Breast epithelium (tissue), 4 donors: ENCODE measurements at regions not wholly inside any gene's neighbourhood (a gene's known extent, or its start where the extent isn't known, plus 50 kb on each side); places are given as distances from the start of the nearest gene placed in this dataset.

Experiments
- DNase-seq, 2 donors: peaks; one replicate each; pipeline ENCODE4 v3.0.0-alpha.2; 2019; ENCODE audit warnings: low spot score in 2 of 2
- H3K27ac ChIP-seq, 2 donors: fragments of 200-600 bp; sonication (generic) in 1 of 2; one replicate each; pipeline ENCODE4 v1.5.1; 2016 to 2019; ENCODE audit warnings: mild to moderate bottlenecking in 1 of 2
- H3K27me3 ChIP-seq, 2 donors: fragments of 200-600 bp; sonication (generic) in 1 of 2; one replicate each; pipeline versions ENCODE4 v1.5.1 to v1.6.0; 2017 to 2019; ENCODE audit warnings: control low read depth in 1 of 2, mild to moderate bottlenecking in 1 of 2
- H3K36me3 ChIP-seq: fragments of 200-600 bp; one replicate; pipeline ENCODE4 v1.5.1; 2019
- H3K4me1 ChIP-seq, 2 donors: fragments of 200-600 bp; sonication (generic); one replicate each; pipeline ENCODE4 v1.5.1; 2016 to 2019; ENCODE audit warnings: control low read depth in 1 of 2
- H3K4me3 ChIP-seq, 3 donors: fragments of 200-600 bp; sonication (generic); 1 replicate in 2 of 3; 2 replicates in 1 of 3; pipeline ENCODE4 v1.5.1; 2016 to 2019; ENCODE audit warnings: mild to moderate bottlenecking in 3 of 3, moderate library complexity in 2 of 3
- H3K9me3 ChIP-seq, 2 donors: fragments of 200-600 bp; sonication (generic) in 1 of 2; one replicate each; pipeline ENCODE4 v1.5.1; 2016 to 2019; ENCODE audit warnings: control low read depth in 1 of 2
- POLR2A ChIP-seq: fragments of 450-650 bp; IDR thresholded peaks from one replicate; pipeline ENCODE4 v1.6.1; 2016; ENCODE audit warnings: antibody characterized with exemption, mild to moderate bottlenecking, moderate library complexity
- POLR2AphosphoS5 ChIP-seq, 3 donors: sonication (generic); formaldehyde crosslinking; IDR thresholded peaks; one replicate each; pipeline ENCODE4 v1.6.1; 2017; ENCODE audit warnings: antibody characterized with exemption in 3 of 3
- intact Hi-C: fragments of 100-400 bp; cut with DNase I; formaldehyde crosslinking; loops from one replicate; pipeline ENCODE4 v1.15.1; 2023; ENCODE audit warnings: low total_unique reads
- TF ChIP-seq, protein P1 (sequence below), 3 donors: fragments of 450-650 bp; IDR thresholded peaks; one replicate each; pipeline ENCODE4 v1.5.1; 2016 to 2017; ENCODE audit warnings: antibody characterized with exemption in 3 of 3, mild to moderate bottlenecking in 3 of 3, moderate library complexity in 3 of 3

DNA sequence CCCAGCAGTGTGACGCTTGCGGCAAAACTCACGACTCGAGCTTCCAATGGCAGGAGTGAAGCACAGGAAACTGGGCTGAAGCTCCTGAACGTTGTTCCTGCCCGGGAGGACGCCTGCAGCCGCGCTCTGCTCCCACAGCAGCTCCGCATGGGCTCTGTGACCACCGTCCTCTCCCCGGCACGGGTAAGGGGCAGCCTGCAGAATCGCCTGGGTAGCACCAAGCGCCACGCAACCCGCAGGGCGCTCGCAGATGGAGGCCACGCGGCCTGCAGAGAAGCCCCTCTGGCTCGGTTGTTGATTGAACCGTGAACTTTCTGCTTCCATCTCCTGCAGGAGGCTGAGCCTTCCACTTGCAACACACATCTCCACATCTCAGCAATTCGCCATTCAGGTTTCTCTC is 63.3 kb upstream of the ZNF236 start:
- TF ChIP-seq, protein P1, sequence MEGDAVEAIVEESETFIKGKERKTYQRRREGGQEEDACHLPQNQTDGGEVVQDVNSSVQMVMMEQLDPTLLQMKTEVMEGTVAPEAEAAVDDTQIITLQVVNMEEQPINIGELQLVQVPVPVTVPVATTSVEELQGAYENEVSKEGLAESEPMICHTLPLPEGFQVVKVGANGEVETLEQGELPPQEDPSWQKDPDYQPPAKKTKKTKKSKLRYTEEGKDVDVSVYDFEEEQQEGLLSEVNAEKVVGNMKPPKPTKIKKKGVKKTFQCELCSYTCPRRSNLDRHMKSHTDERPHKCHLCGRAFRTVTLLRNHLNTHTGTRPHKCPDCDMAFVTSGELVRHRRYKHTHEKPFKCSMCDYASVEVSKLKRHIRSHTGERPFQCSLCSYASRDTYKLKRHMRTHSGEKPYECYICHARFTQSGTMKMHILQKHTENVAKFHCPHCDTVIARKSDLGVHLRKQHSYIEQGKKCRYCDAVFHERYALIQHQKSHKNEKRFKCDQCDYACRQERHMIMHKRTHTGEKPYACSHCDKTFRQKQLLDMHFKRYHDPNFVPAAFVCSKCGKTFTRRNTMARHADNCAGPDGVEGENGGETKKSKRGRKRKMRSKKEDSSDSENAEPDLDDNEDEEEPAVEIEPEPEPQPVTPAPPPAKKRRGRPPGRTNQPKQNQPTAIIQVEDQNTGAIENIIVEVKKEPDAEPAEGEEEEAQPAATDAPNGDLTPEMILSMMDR (IDR thresholded peaks at IDR 0.05), result no peak
- TF ChIP-seq POLR2AphosphoS5 (IDR thresholded peaks at IDR 0.05), result no peak
- TF ChIP-seq POLR2A, result no peak
- intact Hi-C loops, result no loop called here
- Histone ChIP-seq H3K4me1 (no peaks in the 10 kb centered on the region), H3K9me3 (no peaks in the 10 kb centered on the region), H3K4me3 (no peak overlapping the region), H3K27me3 (no peaks in the 10 kb centered on the region), H3K27ac (no peak overlapping the region), H3K36me3 (no peaks in the 10 kb centered on the region)
- DNase-seq, result no peak

DNA sequence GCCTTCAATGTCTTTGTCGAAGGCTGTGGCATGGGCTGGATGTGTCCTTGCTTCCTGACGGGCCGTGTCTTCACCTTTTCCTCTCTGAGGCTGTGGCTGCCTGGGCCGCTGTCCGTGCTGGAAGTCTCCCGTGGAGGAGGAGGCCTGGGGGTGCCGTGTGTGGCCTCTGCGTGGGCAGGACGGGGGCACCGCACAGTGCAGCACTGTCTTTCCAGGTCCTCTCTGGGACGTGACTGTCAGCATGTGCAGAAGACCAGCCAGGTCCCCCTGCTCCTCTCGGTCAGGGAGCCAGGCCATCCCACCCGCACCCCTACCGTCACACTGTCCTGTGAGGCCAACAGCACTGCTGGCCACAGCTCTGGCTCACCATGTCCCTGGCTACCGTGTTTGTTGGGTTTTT is 64.4 kb upstream of the ZNF236 start:
- no peaks in the 10 kb centered on the region for H3K36me3 ChIP-seq
- H3K4me3 ChIP-seq, result no peak overlapping the region
- no peak overlapping the region for H3K27ac ChIP-seq

DNA sequence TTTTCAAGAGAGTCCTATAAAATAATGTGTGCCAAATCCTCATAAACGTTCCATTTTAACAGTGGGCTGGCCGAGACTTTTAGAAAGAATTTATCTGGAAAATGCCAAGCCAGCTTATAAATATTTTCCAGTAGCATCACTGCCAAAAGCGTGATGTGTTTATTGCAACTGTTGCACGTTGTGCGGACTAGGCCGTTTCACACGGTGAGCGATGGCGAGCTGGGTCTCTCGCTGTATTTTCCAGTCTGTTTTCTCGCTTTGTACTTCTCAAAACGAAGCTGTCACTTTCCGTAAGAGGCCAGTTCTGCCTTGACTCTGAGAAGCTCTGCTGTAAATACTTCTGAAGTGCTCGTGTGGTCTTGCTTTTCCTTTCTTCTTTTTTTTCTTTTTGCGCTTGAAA is 65.0 kb upstream of the ZNF236 start:
- Histone ChIP-seq H3K4me1 (no peaks in the 10 kb centered on the region), H3K27ac (no peak overlapping the region), H3K9me3 (no peaks in the 10 kb centered on the region), H3K36me3 (no peaks in the 10 kb centered on the region), H3K4me3 (no peak overlapping the region), H3K27me3 (no peaks in the 10 kb centered on the region)
- no peak for TF ChIP-seq POLR2AphosphoS5 (IDR thresholded peaks at IDR 0.05)
- TF ChIP-seq, protein P1 (IDR thresholded peaks at IDR 0.05), result no peak
- no peak for TF ChIP-seq POLR2A
- intact Hi-C loops, result no loop called here
- DNase-seq, result no peak

More for the DNA sequence above, 64.4 kb upstream of the ZNF236 start:
- DNase-seq, result no peak
- Histone ChIP-seq H3K9me3 (no peaks in the 10 kb centered on the region), H3K27me3 (no peaks in the 10 kb centered on the region), H3K4me1 (no peaks in the 10 kb centered on the region)
- no peak for TF ChIP-seq POLR2AphosphoS5 (IDR thresholded peaks at IDR 0.05)
- TF ChIP-seq, protein P1 (IDR thresholded peaks at IDR 0.05), result no peak
- TF ChIP-seq POLR2A, result no peak
- intact Hi-C loops, result no loop called here

DNA sequence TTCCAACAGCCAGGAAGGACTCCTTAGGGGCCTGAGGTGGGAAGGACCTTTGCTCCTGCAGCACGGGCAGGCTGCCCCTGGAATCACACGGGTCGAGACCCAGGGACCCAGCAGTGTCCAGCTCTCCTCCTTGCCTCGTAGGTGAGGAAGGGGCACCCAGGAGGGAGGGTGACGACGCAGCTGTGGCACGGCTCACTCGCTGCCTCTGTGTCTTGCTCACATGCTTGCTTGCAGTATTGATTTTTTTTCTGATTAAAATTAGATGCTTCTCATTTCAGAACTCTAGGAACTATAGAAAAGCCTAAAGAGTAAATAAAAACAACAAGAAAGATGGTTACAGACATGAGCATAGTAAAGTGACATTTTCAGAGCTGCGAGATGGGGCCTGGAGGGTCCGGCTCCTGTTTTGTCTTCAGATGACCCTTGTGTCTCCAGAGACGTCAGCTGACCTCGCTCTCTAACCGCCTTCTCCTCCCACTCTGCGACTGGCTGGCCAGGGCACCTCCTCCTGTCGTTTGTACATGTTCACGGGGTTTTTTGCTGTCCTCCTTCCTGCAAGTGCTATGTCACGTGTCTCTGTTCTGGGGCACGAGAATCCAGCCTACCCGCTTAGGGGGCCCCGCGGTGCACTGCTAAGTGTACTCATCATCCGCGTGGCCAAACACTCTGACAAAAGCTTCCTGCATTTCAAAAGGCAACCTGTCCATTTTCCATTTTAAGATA is 65.7 kb upstream of the ZNF236 start:
- H3K36me3 ChIP-seq, result no peaks in the 10 kb centered on the region
- intact Hi-C loops, result no loop called here
- DNase-seq, result no peak
- TF ChIP-seq POLR2AphosphoS5 (IDR thresholded peaks at IDR 0.05), result no peak
- no peak for TF ChIP-seq POLR2A
- TF ChIP-seq, protein P1 (IDR thresholded peaks at IDR 0.05), result no peak
- no peaks in the 10 kb centered on the region for H3K4me1 ChIP-seq
- H3K27ac ChIP-seq, result no peak overlapping the region
- no peaks in the 10 kb centered on the region for H3K27me3 ChIP-seq
- no peak overlapping the region for H3K4me3 ChIP-seq
- H3K9me3 ChIP-seq, result peaks cover 0 to 5% of the 10 kb centered on the region in 2 donors

DNA sequence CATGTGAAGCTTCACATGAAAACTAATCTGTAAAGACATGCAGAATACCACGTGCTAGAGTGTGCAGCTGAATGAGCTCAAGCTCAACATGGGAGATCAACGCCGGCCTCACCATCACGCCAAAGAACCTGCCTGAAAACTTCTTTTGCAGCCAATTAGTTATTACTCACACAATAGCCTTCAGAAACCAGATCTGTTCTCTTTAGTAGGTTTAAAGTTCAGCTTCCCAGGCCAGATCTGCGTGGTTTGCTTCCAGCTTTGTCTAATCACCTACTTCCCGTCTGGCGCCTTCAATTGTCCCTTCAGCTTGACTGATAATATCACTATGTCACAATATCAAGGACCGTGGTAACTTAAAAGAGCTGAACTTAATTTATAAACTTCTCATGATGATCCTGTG is 68.0 kb upstream of the ZNF236 start:
- Histone ChIP-seq H3K36me3 (no peaks in the 10 kb centered on the region), H3K27ac (no peak overlapping the region), H3K9me3 (peaks cover 5 to 26% of the 10 kb centered on the region in 2 donors), H3K4me3 (no peak overlapping the region), H3K4me1 (no peaks in the 10 kb centered on the region), H3K27me3 (no peaks in the 10 kb centered on the region)
- intact Hi-C loops, result no loop called here
- no peak for DNase-seq
- no peak for TF ChIP-seq POLR2A
